ENCODE measurements at regions not wholly inside any gene's neighbourhood (a gene's known extent, or its start where the extent isn't known, plus 50 kb on each side); places are given as distances from the start of the nearest gene placed in this dataset.

- DNase-seq: no peak
Observed at GRCh38 chr16:73326770-73327470, 279.0 kb upstream of the ZFHX3 start.

DNA sequence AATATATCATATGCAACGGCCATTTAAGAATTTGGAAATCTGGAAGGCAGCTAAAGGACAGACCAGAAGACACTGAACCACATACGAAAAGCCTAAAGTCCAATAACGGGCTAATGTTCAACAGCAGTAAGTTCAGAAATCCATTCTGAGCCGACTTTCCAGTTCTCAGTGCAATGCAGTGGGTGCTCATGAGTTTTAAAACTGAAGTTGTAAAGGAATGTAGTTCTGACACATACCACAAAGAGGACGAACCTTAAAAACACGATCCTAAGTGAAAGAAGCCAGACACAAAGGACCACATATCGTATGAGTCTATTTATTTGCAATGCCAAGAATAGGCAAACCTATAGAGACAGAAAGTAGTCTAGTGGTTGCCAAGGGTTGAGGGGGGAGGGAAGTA, 278.3 kb upstream of the ZFHX3 start:
- no peak for DNase-seq

- no peak for DNase-seq
Observed at GRCh38 chr16:73323880-73324279, 276.0 kb upstream of the ZFHX3 start.

- DNase-seq: no peak
Observed at GRCh38 chr16:73322856-73323255, 274.9 kb upstream of the ZFHX3 start.

- no peak for DNase-seq
Observed at GRCh38 chr16:73321853-73322252, 273.9 kb upstream of the ZFHX3 start.

DNA sequence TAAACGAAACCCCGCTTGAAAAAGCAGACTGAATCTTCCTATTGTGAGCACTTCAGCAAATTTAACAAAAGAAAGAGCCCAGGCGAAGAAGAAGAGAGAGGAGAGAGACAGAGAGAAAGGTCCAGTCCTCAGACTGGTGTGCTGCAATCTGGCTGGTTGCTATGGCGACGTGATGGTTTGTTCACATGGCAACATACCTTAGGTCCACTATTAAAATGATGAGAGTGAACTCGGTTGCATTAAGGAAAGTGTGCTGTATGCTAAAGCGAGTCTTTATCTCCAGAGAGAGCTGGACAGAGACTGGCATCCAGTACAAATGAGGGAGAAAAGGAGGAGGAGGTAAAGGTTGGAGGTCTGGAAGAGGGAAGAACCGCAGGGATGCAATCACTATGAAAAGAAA, 271.8 kb upstream of the ZFHX3 start:
- no peak for DNase-seq

DNA sequence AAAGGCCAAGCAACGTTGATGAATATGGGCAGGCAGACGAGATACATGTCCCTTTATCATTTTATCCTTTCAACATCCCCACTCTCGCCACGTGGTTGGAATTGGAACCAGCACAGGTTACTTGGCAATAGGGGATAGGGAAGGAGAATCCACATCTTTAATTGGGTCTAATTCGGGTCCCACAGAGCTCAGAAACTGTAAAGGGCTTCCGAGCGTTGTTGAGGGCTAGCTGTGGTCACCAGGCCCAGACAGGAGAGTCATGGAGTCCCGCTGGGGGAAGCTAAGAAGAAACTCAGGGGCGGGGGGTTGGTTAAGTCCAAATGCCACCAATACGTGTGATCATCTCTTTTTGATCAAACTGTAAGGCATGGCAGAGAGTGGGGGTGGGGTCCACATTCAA, 271.3 kb upstream of the ZFHX3 start:
- no peak for DNase-seq

DNA sequence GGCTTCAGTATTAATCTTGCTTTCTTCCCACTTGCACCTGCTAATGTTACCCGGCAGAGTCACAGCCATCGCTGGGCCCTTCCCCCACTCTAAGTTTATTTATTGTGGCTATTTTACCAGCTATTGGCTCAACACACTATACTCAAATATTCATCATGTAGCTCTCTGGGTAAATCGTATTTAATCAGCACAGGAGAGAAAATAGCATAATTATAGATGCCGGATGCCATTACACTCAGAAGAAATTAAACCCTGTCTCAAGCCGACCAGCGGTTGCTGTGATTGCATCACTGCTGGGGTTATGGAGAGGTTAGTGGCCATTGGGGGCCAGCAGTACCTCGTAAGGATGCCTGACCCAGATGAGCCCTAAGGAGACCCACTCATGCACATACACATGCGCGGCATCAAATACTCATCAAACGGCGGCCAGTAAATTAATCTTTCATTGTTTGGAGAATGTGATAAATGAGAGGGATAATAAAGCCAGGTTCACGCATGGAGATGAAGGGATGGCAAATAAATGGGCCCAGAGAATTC, 269.5 kb upstream of the ZFHX3 start:
- no peak for DNase-seq

- DNase-seq: peak; percentile 29
Observed at GRCh38 chr16:73315645-73316044, 267.7 kb upstream of the ZFHX3 start.

GRCh38 chr16:73313950-73314349, 266.0 kb upstream of the ZFHX3 start:
- no peak for DNase-seq

GRCh38 chr16:73311857-73312723, 264.2 kb upstream of the ZFHX3 start:
- no peak for DNase-seq

DNA sequence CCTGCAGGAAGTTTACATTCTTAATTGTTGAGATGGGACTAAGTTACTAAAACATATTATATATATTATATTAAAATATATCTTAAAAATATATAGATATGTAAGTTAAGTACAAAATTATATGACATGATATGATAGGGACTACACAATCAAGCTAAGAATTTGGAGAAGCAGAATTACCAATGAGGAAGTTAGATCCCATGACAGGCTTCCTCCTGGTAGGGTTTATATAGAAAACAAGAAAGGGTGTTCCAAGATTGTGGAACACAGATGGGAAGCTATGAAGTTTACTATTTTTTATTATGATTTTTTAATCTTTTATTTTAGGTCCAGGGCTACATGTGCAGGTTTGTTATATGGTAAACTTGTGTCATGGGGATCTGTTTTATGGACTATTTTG, 260.8 kb upstream of the ZFHX3 start:
- no peak for DNase-seq

GRCh38 chr16:73306901-73307413, 259.0 kb upstream of the ZFHX3 start:
- DNase-seq: no peak

GRCh38 chr16:73304008-73304774, 256.3 kb upstream of the ZFHX3 start:
- DNase-seq: no peak

GRCh38 chr16:73302942-73303341, 255.0 kb upstream of the ZFHX3 start:
- DNase-seq: no peak

- no peak for DNase-seq
Observed at GRCh38 chr16:73301984-73302383, 254.1 kb upstream of the ZFHX3 start.

DNA sequence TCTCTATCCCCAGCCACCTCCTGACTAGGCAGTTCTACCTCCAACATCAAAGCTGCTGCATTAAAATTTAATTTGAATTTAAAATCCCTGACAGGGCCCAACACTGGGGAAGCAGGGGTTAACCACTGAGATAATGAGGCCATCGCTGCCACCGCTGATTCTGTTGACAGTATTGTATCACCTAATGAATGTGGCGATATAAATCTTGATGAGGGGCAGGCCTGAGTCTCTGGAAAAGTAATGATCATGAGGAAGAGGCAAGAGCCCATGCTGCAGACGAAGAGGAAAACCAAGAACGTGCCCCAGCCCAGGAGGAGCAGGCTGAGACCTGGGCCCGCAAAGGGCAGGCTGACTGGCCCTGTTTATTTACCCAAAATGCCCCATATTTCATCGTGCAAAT, 251.4 kb upstream of the ZFHX3 start:
- DNase-seq: no peak

DNA sequence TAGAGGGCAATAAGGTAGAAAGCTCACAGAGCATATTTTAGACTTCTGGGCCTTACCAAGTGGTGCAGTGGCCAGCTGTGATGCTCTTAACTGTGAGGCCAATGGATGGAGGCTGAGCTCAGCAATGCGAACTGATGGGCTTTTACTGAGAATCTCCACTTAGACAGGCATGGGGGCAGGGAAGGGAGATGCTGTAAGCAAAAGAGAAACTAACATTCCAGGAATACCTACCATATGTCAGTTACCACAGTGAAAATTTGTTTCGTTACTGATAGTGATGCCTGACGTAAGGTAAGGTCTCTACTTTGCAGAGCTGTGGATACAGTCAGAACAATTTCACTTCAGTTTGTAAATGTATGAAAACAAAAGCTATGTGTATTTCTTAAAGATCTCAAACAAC, 250.6 kb upstream of the ZFHX3 start:
- no peak for DNase-seq

GRCh38 chr16:73290258-73290657, 242.3 kb upstream of the ZFHX3 start:
- DNase-seq: no peak

- DNase-seq: no peak
Observed at GRCh38 chr16:73289232-73289631, 241.3 kb upstream of the ZFHX3 start.

DNA sequence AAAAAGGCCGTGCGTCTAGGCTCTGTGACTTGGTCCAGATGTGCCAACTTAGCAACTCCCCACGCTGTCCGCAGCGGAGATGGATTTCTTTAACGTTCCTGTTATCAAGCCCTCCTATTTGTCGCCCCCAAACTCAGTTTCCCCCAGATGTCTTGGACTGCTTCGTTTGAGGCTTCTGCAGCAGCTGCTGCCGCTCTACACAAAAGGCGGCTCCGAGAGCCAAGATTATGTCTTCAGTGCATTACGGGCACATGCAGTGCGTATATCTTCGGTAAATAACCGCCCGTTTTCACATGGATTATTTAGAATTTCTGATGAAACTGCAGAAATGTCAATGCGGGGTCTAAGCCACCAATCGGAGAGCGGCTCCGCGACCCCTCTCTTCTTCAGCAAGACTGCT, 240.6 kb upstream of the ZFHX3 start:
- DNase-seq: no peak

DNA sequence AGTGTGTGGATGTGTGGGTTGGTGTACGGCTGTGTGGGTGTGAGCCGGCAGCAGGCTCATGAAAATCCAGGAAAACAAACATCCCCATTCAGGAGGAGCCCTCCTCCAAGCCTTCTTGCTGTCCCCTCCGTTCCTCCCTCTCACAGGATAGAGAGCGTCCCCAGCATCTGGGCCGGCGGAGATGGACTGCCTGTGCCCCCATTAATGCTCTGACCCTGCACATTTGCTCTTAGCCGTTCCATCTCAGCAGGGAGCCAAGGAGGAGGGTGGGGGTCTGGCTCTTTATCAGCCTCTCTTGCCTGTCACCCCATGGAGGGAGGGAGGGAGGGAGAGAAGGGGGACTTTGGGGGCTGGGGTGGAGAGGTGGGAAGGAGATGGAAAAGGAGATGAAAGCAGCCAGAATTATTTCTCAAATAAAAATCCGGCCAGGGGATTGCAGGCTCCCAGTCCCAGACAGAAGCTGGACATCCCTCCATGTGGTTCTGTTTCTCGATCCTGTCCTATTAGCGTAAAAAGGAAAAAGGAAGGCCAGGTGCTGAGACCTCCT, 240.0 kb upstream of the ZFHX3 start:
- no peak for DNase-seq
